ENCODE measurements at regions not wholly inside any gene's neighbourhood (a gene's known extent, or its start where the extent isn't known, plus 50 kb on each side); places are given as distances from the start of the nearest gene placed in this dataset.
A peak's percentile ranks its signal among the peaks of the same experiment; 100 is the strongest.
"Not testable (repeated sequence)": the region's sequence is repeated elsewhere in the genome, so short reads cannot be mapped to it uniquely, and the experiment has no call there.

- ChIA-PET POLR2A (no interaction called here), CTCF (no interaction called here)
- no peaks in the 10 kb centered on the region for H3K4me1 ChIP-seq (ENCODE audit: insufficient read depth, low read length)
- peaks cover 2 to 5% of the 10 kb centered on the region in 2 donors for H3K27me3 Mint-ChIP-seq
- H3K4me1 Mint-ChIP-seq: peaks cover 0 to 7% (median 0%) of the 10 kb centered on the region in 3 donors
- H3K27ac Mint-ChIP-seq: no peak overlapping the region
- H3K27ac ChIP-seq (ENCODE audit: low read depth, low read length): no peak overlapping the region
- no peaks in the 10 kb centered on the region for H3K9me3 ChIP-seq (ENCODE audit: low read length)
- no peaks in the 10 kb centered on the region for H3K27me3 ChIP-seq (ENCODE audit: insufficient read depth, low read length, poor library complexity, severe bottlenecking)
- no peaks in the 10 kb centered on the region for H3K36me3 ChIP-seq (ENCODE audit: insufficient read depth, low read length)
- DNase-seq: no peak
- peaks cover 0 to 7% (median 2%) of the 10 kb centered on the region in 3 donors for H3K36me3 Mint-ChIP-seq
- H3K4me3 ChIP-seq (ENCODE audit: low read length): no peak overlapping the region
- no peak overlapping the region for H3K4me3 Mint-ChIP-seq
- H3K9me3 Mint-ChIP-seq: peaks cover 0 to 9% (median 0%) of the 10 kb centered on the region in 5 donors
These were observed 173.5 kb upstream of the CTAGE1 start for GRCh38 chr18:22591222-22591621.

DNA sequence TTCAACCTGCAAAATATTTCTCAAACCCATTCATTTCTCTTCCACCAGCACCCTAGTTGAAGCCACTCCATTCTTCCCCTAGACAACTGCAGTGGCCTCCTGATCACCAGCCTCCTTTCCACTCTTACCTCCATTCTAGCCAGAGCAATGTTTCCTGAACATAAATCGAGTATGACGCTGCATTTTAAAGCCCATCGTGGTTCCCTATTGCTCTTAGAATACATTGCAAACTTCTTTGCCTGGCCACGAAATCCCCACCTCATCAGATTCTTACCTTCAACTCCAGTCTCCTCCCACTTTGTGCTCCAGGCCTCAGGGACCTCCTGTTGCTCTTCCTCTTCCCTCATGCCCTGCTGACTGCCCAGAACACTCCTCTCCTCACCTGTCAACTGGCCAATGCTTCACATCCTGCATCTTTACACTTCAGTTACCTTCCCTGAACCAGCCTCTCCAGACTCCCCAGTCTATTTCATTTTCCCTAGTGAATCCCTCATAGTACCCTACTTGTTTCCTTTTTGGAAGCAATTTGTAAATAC lies 176.5 kb upstream of the CTAGE1 start:
- POLR2A ChIA-PET: no interaction called here
- H3K4me3 Mint-ChIP-seq: no peak overlapping the region
- Histone ChIP-seq H3K27ac (ENCODE audit: low read depth, low read length) (no peak overlapping the region), H3K9me3 (ENCODE audit: low read length) (no peaks in the 10 kb centered on the region), H3K36me3 (ENCODE audit: insufficient read depth, low read length) (no peaks in the 10 kb centered on the region), H3K4me1 (ENCODE audit: insufficient read depth, low read length) (no peaks in the 10 kb centered on the region), H3K27me3 (ENCODE audit: insufficient read depth, low read length, poor library complexity, severe bottlenecking) (no peaks in the 10 kb centered on the region), H3K4me3 (ENCODE audit: low read length) (no peak overlapping the region)
- no peaks in the 10 kb centered on the region for H3K4me1 Mint-ChIP-seq
- H3K27ac Mint-ChIP-seq: peak overlapping the region in 1 of 8 donors; percentile 67
- H3K9me3 Mint-ChIP-seq: peaks cover 0 to 6% (median 0%) of the 10 kb centered on the region in 5 donors
- DNase-seq: no peak
- CTCF ChIA-PET: no interaction called here
- H3K27me3 Mint-ChIP-seq: peaks cover 6 to 8% of the 10 kb centered on the region in 2 donors
- peaks cover 0 to 2% (median 0%) of the 10 kb centered on the region in 3 donors for H3K36me3 Mint-ChIP-seq

- Histone ChIP-seq H3K27ac (ENCODE audit: low read depth, low read length) (no peak overlapping the region), H3K4me1 (ENCODE audit: insufficient read depth, low read length) (no peaks in the 10 kb centered on the region), H3K9me3 (ENCODE audit: low read length) (no peaks in the 10 kb centered on the region), H3K27me3 (ENCODE audit: insufficient read depth, low read length, poor library complexity, severe bottlenecking) (no peaks in the 10 kb centered on the region), H3K4me3 (ENCODE audit: low read length) (no peak overlapping the region), H3K36me3 (ENCODE audit: insufficient read depth, low read length) (no peaks in the 10 kb centered on the region)
- ChIA-PET CTCF (no interaction called here), POLR2A (no interaction called here)
- DNase-seq: no peak
- Mint-ChIP-seq H3K27me3 (peaks cover 17 to 29% of the 10 kb centered on the region in 2 donors), H3K4me3 (no peak overlapping the region), H3K27ac (no peak overlapping the region), H3K4me1 (no peaks in the 10 kb centered on the region), H3K36me3 (no peaks in the 10 kb centered on the region), H3K9me3 (peaks cover 0 to 4% (median 0%) of the 10 kb centered on the region in 5 donors)
These were observed 183.8 kb upstream of the CTAGE1 start for GRCh38 chr18:22601481-22601880.

- H3K4me1 Mint-ChIP-seq; H3K27ac ChIP-seq (ENCODE audit: low read depth, low read length); CTCF ChIA-PET; H3K9me3 ChIP-seq (ENCODE audit: low read length); H3K36me3 Mint-ChIP-seq; H3K27me3 ChIP-seq (ENCODE audit: insufficient read depth, low read length, poor library complexity, severe bottlenecking); H3K4me1 ChIP-seq (ENCODE audit: insufficient read depth, low read length); H3K36me3 ChIP-seq (ENCODE audit: insufficient read depth, low read length); POLR2A ChIA-PET; DNase-seq; H3K9me3 Mint-ChIP-seq; H3K4me3 Mint-ChIP-seq; H3K4me3 ChIP-seq (ENCODE audit: low read length); H3K27ac Mint-ChIP-seq: not testable (repeated sequence)
- H3K27me3 Mint-ChIP-seq: peaks cover 16 to 32% of the 10 kb centered on the region in 2 donors
These were observed 184.7 kb upstream of the CTAGE1 start for GRCh38 chr18:22602456-22602855.

DNA sequence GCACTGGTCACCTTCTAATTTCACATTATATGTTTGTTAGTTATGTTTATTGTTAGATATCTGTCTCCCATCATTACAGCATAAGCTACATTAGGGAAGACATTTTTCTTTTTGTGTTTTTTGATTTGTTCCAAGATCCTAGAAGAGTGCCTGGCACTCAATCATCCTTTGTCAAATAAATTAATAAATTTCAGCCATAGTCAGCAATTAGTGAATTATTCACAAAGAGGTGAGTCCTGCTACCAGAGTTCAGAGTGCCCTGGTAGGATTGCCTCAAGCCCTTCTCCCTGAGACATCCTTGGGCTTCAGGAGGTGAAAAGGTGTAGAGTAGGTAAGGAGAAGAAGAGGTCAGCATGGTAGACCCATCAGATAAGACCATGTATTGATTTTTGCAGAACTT lies 186.2 kb upstream of the CTAGE1 start:
- no peaks in the 10 kb centered on the region for H3K4me1 ChIP-seq (ENCODE audit: insufficient read depth, low read length)
- ChIA-PET CTCF (no interaction called here), POLR2A (no interaction called here)
- H3K27me3 Mint-ChIP-seq: peaks cover 15 to 42% of the 10 kb centered on the region in 2 donors
- H3K27ac Mint-ChIP-seq: no peak overlapping the region
- H3K9me3 ChIP-seq (ENCODE audit: low read length): no peaks in the 10 kb centered on the region
- no peak overlapping the region for H3K4me3 Mint-ChIP-seq
- peaks cover 0 to 2% (median 0%) of the 10 kb centered on the region in 5 donors for H3K9me3 Mint-ChIP-seq
- no peak for DNase-seq
- H3K36me3 ChIP-seq (ENCODE audit: insufficient read depth, low read length): no peaks in the 10 kb centered on the region
- H3K4me1 Mint-ChIP-seq: no peaks in the 10 kb centered on the region
- H3K27ac ChIP-seq (ENCODE audit: low read depth, low read length): no peak overlapping the region
- no peaks in the 10 kb centered on the region for H3K36me3 Mint-ChIP-seq
- no peak overlapping the region for H3K4me3 ChIP-seq (ENCODE audit: low read length)
- H3K27me3 ChIP-seq (ENCODE audit: insufficient read depth, low read length, poor library complexity, severe bottlenecking): no peaks in the 10 kb centered on the region

DNA sequence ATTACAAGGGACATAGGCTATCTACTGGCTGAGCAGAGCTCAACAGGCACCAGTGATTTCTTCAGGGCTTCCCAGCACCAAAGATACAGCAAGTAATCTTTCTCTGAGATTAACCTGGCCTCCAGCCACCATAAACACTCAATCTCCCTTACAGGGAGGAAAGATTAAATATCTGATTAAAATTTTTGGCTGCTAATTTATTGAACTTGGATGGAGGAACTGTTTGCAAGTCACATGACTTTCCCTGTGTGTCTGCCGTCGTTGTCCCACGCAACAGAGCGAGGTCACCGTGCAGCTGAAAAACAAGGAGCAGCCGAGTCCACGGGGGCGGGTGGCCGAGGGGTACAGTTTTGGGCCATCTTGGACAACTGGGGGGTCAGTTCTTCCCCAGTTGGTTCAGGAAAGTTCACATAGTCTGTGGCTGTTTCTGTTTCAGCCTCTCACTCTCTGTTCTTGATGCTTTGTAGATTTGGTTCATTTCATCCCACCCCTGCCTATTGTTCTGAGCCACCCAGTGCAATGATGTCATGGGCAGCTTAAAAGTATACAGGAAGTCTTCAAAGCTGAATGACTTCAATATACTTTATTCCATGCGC lies 186.8 kb upstream of the CTAGE1 start:
- ChIA-PET POLR2A (no interaction called here), CTCF (no interaction called here)
- no peak overlapping the region for H3K4me3 Mint-ChIP-seq
- Histone ChIP-seq H3K9me3 (ENCODE audit: low read length) (no peaks in the 10 kb centered on the region), H3K4me3 (ENCODE audit: low read length) (no peak overlapping the region), H3K27me3 (ENCODE audit: insufficient read depth, low read length, poor library complexity, severe bottlenecking) (no peaks in the 10 kb centered on the region), H3K36me3 (ENCODE audit: insufficient read depth, low read length) (no peaks in the 10 kb centered on the region), H3K4me1 (ENCODE audit: insufficient read depth, low read length) (no peaks in the 10 kb centered on the region), H3K27ac (ENCODE audit: low read depth, low read length) (no peak overlapping the region)
- no peaks in the 10 kb centered on the region for H3K36me3 Mint-ChIP-seq
- DNase-seq: no peak
- H3K27ac Mint-ChIP-seq: no peak overlapping the region
- H3K9me3 Mint-ChIP-seq: peaks cover 0 to 2% (median 0%) of the 10 kb centered on the region in 5 donors
- H3K27me3 Mint-ChIP-seq: peaks cover 14 to 41% of the 10 kb centered on the region in 2 donors
- H3K4me1 Mint-ChIP-seq: no peaks in the 10 kb centered on the region

GRCh38 chr18:22604986-22605421 lies 187.3 kb upstream of the CTAGE1 start:
- CTCF ChIA-PET: no interaction called here
- no peaks in the 10 kb centered on the region for H3K4me1 ChIP-seq (ENCODE audit: insufficient read depth, low read length)
- Mint-ChIP-seq H3K4me1 (no peaks in the 10 kb centered on the region), H3K4me3 (no peak overlapping the region), H3K9me3 (peaks cover 0 to 2% (median 0%) of the 10 kb centered on the region in 5 donors), H3K27me3 (peaks cover 14 to 43% of the 10 kb centered on the region in 2 donors), H3K27ac (no peak overlapping the region), H3K36me3 (no peaks in the 10 kb centered on the region)
- H3K27ac ChIP-seq (ENCODE audit: low read depth, low read length): no peak overlapping the region
- no peaks in the 10 kb centered on the region for H3K27me3 ChIP-seq (ENCODE audit: insufficient read depth, low read length, poor library complexity, severe bottlenecking)
- H3K9me3 ChIP-seq (ENCODE audit: low read length): no peaks in the 10 kb centered on the region
- no peak for DNase-seq
- POLR2A ChIA-PET: no interaction called here
- H3K36me3 ChIP-seq (ENCODE audit: insufficient read depth, low read length): no peaks in the 10 kb centered on the region
- no peak overlapping the region for H3K4me3 ChIP-seq (ENCODE audit: low read length)

- H3K4me1 ChIP-seq (ENCODE audit: insufficient read depth, low read length): no peaks in the 10 kb centered on the region
- H3K27ac Mint-ChIP-seq: no peak overlapping the region
These were observed 188.0 kb upstream of the CTAGE1 start for GRCh38 chr18:22605736-22606135.

More at GRCh38 chr18:22605736-22606135, 188.0 kb upstream of the CTAGE1 start:
- H3K9me3 ChIP-seq (ENCODE audit: low read length): no peaks in the 10 kb centered on the region
- POLR2A ChIA-PET: no interaction called here
- no peaks in the 10 kb centered on the region for H3K36me3 ChIP-seq (ENCODE audit: insufficient read depth, low read length)
- Mint-ChIP-seq H3K27me3 (peaks cover 17 to 46% of the 10 kb centered on the region in 2 donors), H3K4me3 (no peak overlapping the region), H3K36me3 (no peaks in the 10 kb centered on the region), H3K9me3 (peaks cover 0 to 2% (median 0%) of the 10 kb centered on the region in 5 donors), H3K4me1 (no peaks in the 10 kb centered on the region)
- H3K4me3 ChIP-seq (ENCODE audit: low read length): no peak overlapping the region
- no peaks in the 10 kb centered on the region for H3K27me3 ChIP-seq (ENCODE audit: insufficient read depth, low read length, poor library complexity, severe bottlenecking)
- no peak overlapping the region for H3K27ac ChIP-seq (ENCODE audit: low read depth, low read length)
- CTCF ChIA-PET: no interaction called here
- DNase-seq: no peak
